Muscle of leg (tissue), 3 donors: ENCODE measurements at regions not wholly inside any gene's neighbourhood (a gene's known extent, or its start where the extent isn't known, plus 50 kb on each side); places are given as distances from the start of the nearest gene placed in this dataset.

Experiments
- DNase-seq: peaks from one replicate; pipeline ENCODE4 v3.0.0; 2013
- H3K27ac ChIP-seq: one replicate; pipeline ENCODE4 v1.5.1; 2013; ENCODE audit warnings: mild to moderate bottlenecking, low read length, control low read depth
- H3K27me3 ChIP-seq: one replicate; pipeline ENCODE4 v1.6.1; 2013; ENCODE audit warnings: low read length; ENCODE audit not compliant: control insufficient read depth, insufficient read depth
- H3K36me3 ChIP-seq: one replicate; pipeline ENCODE4 v1.6.1; 2013; ENCODE audit warnings: low read length; ENCODE audit not compliant: control insufficient read depth, insufficient read depth
- H3K4me1 ChIP-seq: one replicate; pipeline ENCODE4 v1.6.1; 2013; ENCODE audit warnings: low read length; ENCODE audit not compliant: control insufficient read depth, insufficient read depth
- H3K4me3 ChIP-seq: one replicate; pipeline ENCODE4 v1.5.1; 2013; ENCODE audit warnings: low read length, control low read depth
- H3K9me3 ChIP-seq: replicated peaks from 2 replicates; pipeline ENCODE4 v1.6.1; 2013; ENCODE audit warnings: low read depth, low read length; ENCODE audit not compliant: control insufficient read depth
- WGBS: methylation state at CpG from one replicate; pipeline ENCODE4 v1.1.5; 2013; ENCODE audit warnings: missing lambda C conversion rate; ENCODE audit not compliant: insufficient coverage; 5-methylcytosine and 5-hydroxymethylcytosine counted together

GRCh38 chr22:19632668-19633148, 81.6 kb upstream of the SEPTIN5 start:
- Histone ChIP-seq H3K27ac (no peak overlapping the region), H3K4me3 (no peak overlapping the region), H3K9me3 (no peaks in the 10 kb centered on the region), H3K36me3 (no peaks in the 10 kb centered on the region), H3K4me1 (peaks cover 4% of the 10 kb centered on the region), H3K27me3 (peaks cover 5% of the 10 kb centered on the region)
- WGBS, result 81% methylated on average over 13 of the region's 17 CpGs
- no peak for DNase-seq

- no peaks in the 10 kb centered on the region for H3K36me3 ChIP-seq
- no peak for DNase-seq
- H3K4me1 ChIP-seq, result peaks cover 4% of the 10 kb centered on the region
- no peak overlapping the region for H3K27ac ChIP-seq
- H3K4me3 ChIP-seq, result no peak overlapping the region
- 82% methylated on average over 14 of the region's 23 CpGs for WGBS
- H3K9me3 ChIP-seq, result no peaks in the 10 kb centered on the region
- H3K27me3 ChIP-seq, result peaks cover 5% of the 10 kb centered on the region
Measured at GRCh38 chr22:19634226-19634975, 79.9 kb upstream of the SEPTIN5 start.

GRCh38 chr22:19635644-19636043, 78.7 kb upstream of the SEPTIN5 start:
- peaks cover 4% of the 10 kb centered on the region for H3K4me1 ChIP-seq
- no peaks in the 10 kb centered on the region for H3K36me3 ChIP-seq
- no peak overlapping the region for H3K4me3 ChIP-seq
- H3K27ac ChIP-seq, result no peak overlapping the region
- H3K27me3 ChIP-seq, result peaks cover 5% of the 10 kb centered on the region
- WGBS, result 100% methylated on average over 1 of the region's 3 CpGs
- H3K9me3 ChIP-seq, result no peaks in the 10 kb centered on the region
- no peak for DNase-seq

GRCh38 chr22:19636696-19637407, 77.5 kb upstream of the SEPTIN5 start:
- no peaks in the 10 kb centered on the region for H3K36me3 ChIP-seq
- H3K4me3 ChIP-seq, result no peak overlapping the region
- peaks cover 4% of the 10 kb centered on the region for H3K4me1 ChIP-seq
- DNase-seq, result no peak
- H3K27me3 ChIP-seq, result peaks cover 8% of the 10 kb centered on the region
- no peak overlapping the region for H3K27ac ChIP-seq
- 79% methylated on average over 16 of the region's 18 CpGs for WGBS
- H3K9me3 ChIP-seq, result no peaks in the 10 kb centered on the region

GRCh38 chr22:19637408-19638281, 76.7 kb upstream of the SEPTIN5 start:
- Histone ChIP-seq H3K27me3 (peaks cover 5% of the 10 kb centered on the region), H3K27ac (no peak overlapping the region), H3K4me1 (no peaks in the 10 kb centered on the region), H3K36me3 (no peaks in the 10 kb centered on the region), H3K4me3 (no peak overlapping the region), H3K9me3 (no peaks in the 10 kb centered on the region)
- 70% methylated on average over 10 of the region's 15 CpGs for WGBS
- DNase-seq, result no peak

GRCh38 chr22:19638282-19639015, 75.9 kb upstream of the SEPTIN5 start:
- Histone ChIP-seq H3K36me3 (no peaks in the 10 kb centered on the region), H3K9me3 (no peaks in the 10 kb centered on the region), H3K27ac (no peak overlapping the region), H3K4me1 (no peaks in the 10 kb centered on the region), H3K4me3 (no peak overlapping the region), H3K27me3 (peaks cover 5% of the 10 kb centered on the region)
- no peak for DNase-seq
- 80% methylated on average over 6 of the region's 8 CpGs for WGBS

- no peak for DNase-seq
- Histone ChIP-seq H3K27ac (no peak overlapping the region), H3K27me3 (peaks cover 3% of the 10 kb centered on the region), H3K36me3 (no peaks in the 10 kb centered on the region), H3K4me1 (no peaks in the 10 kb centered on the region), H3K4me3 (no peak overlapping the region), H3K9me3 (no peaks in the 10 kb centered on the region)
- 82% methylated on average over 3 of the region's 13 CpGs for WGBS
Measured at GRCh38 chr22:19639610-19640135, 74.6 kb upstream of the SEPTIN5 start.

GRCh38 chr22:19640306-19640705, 74.0 kb upstream of the SEPTIN5 start:
- Histone ChIP-seq H3K27ac (no peak overlapping the region), H3K4me3 (no peak overlapping the region), H3K27me3 (peaks cover 3% of the 10 kb centered on the region), H3K36me3 (no peaks in the 10 kb centered on the region), H3K4me1 (no peaks in the 10 kb centered on the region), H3K9me3 (no peaks in the 10 kb centered on the region)
- no peak for DNase-seq
- WGBS, result 100% methylated on average over 2 of the region's 4 CpGs

GRCh38 chr22:19641254-19641982, 72.9 kb upstream of the SEPTIN5 start:
- Histone ChIP-seq H3K27ac (no peak overlapping the region), H3K9me3 (peaks cover 2% of the 10 kb centered on the region), H3K27me3 (peaks cover 5% of the 10 kb centered on the region), H3K4me3 (no peak overlapping the region), H3K4me1 (no peaks in the 10 kb centered on the region), H3K36me3 (no peaks in the 10 kb centered on the region)
- DNase-seq, result no peak
- 21% methylated on average over 14 of the region's 25 CpGs for WGBS
